Neural cell (in vitro differentiated cells): ENCODE measurements at regions not wholly inside any gene's neighbourhood (a gene's known extent, or its start where the extent isn't known, plus 50 kb on each side); places are given as distances from the start of the nearest gene placed in this dataset.

Source experiments
- CTCF ChIP-seq: fragments of 450-650 bp; IDR thresholded peaks from 2 replicates; pipeline ENCODE4 v1.5.1; 2014; ENCODE audit warnings: antibody characterized with exemption, mild to moderate bottlenecking, moderate library complexity; ENCODE audit not compliant: poor library complexity, severe bottlenecking
- EP300 ChIP-seq: fragments of 450-650 bp; conservative IDR thresholded peaks from 2 replicates; pipeline ENCODE4 v1.6.1; 2014; ENCODE audit warnings: antibody characterized with exemption, mild to moderate bottlenecking, moderate library complexity; ENCODE audit not compliant: poor library complexity, severe bottlenecking
- EZH2 ChIP-seq: fragments of 200-600, 300-800 bp; shearing (Covaris generic), sonication (generic); IDR thresholded peaks from 2 replicates; pipeline ENCODE4 v1.6.1; 2014; ENCODE audit warnings: antibody characterized with exemption, low read length, borderline replicate concordance, mild to moderate bottlenecking; ENCODE audit not compliant: insufficient read depth, poor library complexity, severe bottlenecking
- MXI1 ChIP-seq: fragments of 450-650 bp; conservative IDR thresholded peaks from 2 replicates; pipeline ENCODE4 v1.6.1; 2014; ENCODE audit warnings: antibody characterized with exemption, mild to moderate bottlenecking; ENCODE audit not compliant: poor library complexity, severe bottlenecking
- POLR2AphosphoS5 ChIP-seq: IDR thresholded peaks from 2 replicates; pipeline ENCODE4 v1.6.1; 2012
- RAD21 ChIP-seq: fragments of 450-650 bp; conservative IDR thresholded peaks from 2 replicates; pipeline ENCODE4 v1.6.1; 2014; ENCODE audit warnings: antibody characterized with exemption, mild to moderate bottlenecking, moderate library complexity
- REST ChIP-seq: IDR thresholded peaks from 2 replicates; pipeline ENCODE4 v1.6.1; 2012; ENCODE audit warnings: borderline replicate concordance
- SMC3 ChIP-seq: fragments of 450-650 bp; conservative IDR thresholded peaks from 2 replicates; pipeline ENCODE4 v1.6.1; 2014; ENCODE audit warnings: antibody characterized with exemption, mild to moderate bottlenecking, moderate library complexity; ENCODE audit not compliant: poor library complexity
- TAF1 ChIP-seq: IDR thresholded peaks from 2 replicates; pipeline ENCODE4 v1.6.1; 2012; ENCODE audit warnings: low read depth

GRCh38 chr6:48628316-48628715 lies 517.3 kb upstream of the PTCHD4 start:
- TF ChIP-seq CTCF (no peak), POLR2AphosphoS5 (no peak), EZH2 (no peak), EP300 (no peak), TAF1 (no peak), REST (no peak), MXI1 (no peak), RAD21 (no peak), SMC3 (no peak)
